UCSD-AML1 (cell line): ENCODE measurements at regions not wholly inside any gene's neighbourhood (a gene's known extent, or its start where the extent isn't known, plus 50 kb on each side); places are given as distances from the start of the nearest gene placed in this dataset.

Experiments used
- DNase-seq: peaks from one replicate; lab custom pipeline; 2025; ENCODE audit not compliant: unreplicated experiment; lab: John Stamatoyannopoulos, UW

GRCh38 chr13:83019986-83020385, 862.3 kb downstream of the SLITRK1 start:
- no peak for DNase-seq

- DNase-seq = no peak
These were observed 872.3 kb downstream of the SLITRK1 start for GRCh38 chr13:83009987-83010386.

GRCh38 chr13:83008212-83008929, 873.9 kb downstream of the SLITRK1 start:
- DNase-seq = no peak

- no peak for DNase-seq
These were observed 875.0 kb downstream of the SLITRK1 start for GRCh38 chr13:83007226-83007625.

- no peak for DNase-seq
These were observed 879.1 kb downstream of the SLITRK1 start for GRCh38 chr13:83003185-83003584.

- DNase-seq = no peak
These were observed 888.9 kb downstream of the SLITRK1 start for GRCh38 chr13:82993417-82993816.

- DNase-seq = no peak
These were observed 905.8 kb downstream of the SLITRK1 start for GRCh38 chr13:82976499-82976898.

GRCh38 chr13:82963226-82964099, 918.8 kb downstream of the SLITRK1 start:
- DNase-seq = no peak

- no peak for DNase-seq
These were observed 919.9 kb downstream of the SLITRK1 start for GRCh38 chr13:82962397-82962796.

GRCh38 chr13:82961757-82962156, 920.5 kb downstream of the SLITRK1 start:
- no peak for DNase-seq

- peak; percentile 1 for DNase-seq
These were observed 929.9 kb downstream of the SLITRK1 start for GRCh38 chr13:82952336-82952735.

GRCh38 chr13:82947683-82948082, 934.6 kb downstream of the SLITRK1 start:
- no peak for DNase-seq

- DNase-seq = no peak
These were observed 935.1 kb downstream of the SLITRK1 start for GRCh38 chr13:82947191-82947621.

GRCh38 chr13:82938644-82939043, 943.6 kb downstream of the SLITRK1 start:
- DNase-seq = peak; percentile 1

- no peak for DNase-seq
These were observed 948.3 kb downstream of the SLITRK1 start for GRCh38 chr13:82934000-82934399.

GRCh38 chr13:82925114-82925513, 957.2 kb downstream of the SLITRK1 start:
- DNase-seq = no peak

GRCh38 chr13:82917984-82918383, 964.3 kb downstream of the SLITRK1 start:
- DNase-seq = no peak

- DNase-seq = no peak
These were observed 969.7 kb downstream of the SLITRK1 start for GRCh38 chr13:82912564-82912963.

GRCh38 chr13:82905071-82905470, 977.2 kb downstream of the SLITRK1 start:
- no peak for DNase-seq

GRCh38 chr13:82900453-82900852, 981.8 kb downstream of the SLITRK1 start:
- no peak for DNase-seq

GRCh38 chr13:82898586-82898985, 983.7 kb downstream of the SLITRK1 start:
- DNase-seq = no peak

GRCh38 chr13:82879921-82880320, 1002.4 kb downstream of the SLITRK1 start:
- DNase-seq = no peak
